Ascending aorta (tissue), 2 donors: ENCODE measurements at regions not wholly inside any gene's neighbourhood (a gene's known extent, or its start where the extent isn't known, plus 50 kb on each side); places are given as distances from the start of the nearest gene placed in this dataset.

Experiments
- DNase-seq, 2 donors: peaks; one replicate each; pipeline ENCODE4 v3.0.0-alpha.2; 2019; ENCODE audit warnings: low spot score in 2 of 2
- H3K27ac ChIP-seq, 2 donors: fragments of 200-600 bp; sonication (generic); one replicate each; pipeline ENCODE4 v1.5.1; 2016 to 2017; ENCODE audit warnings: mild to moderate bottlenecking in 1 of 2
- H3K27me3 ChIP-seq: fragments of 200-600 bp; sonication (generic); one replicate; pipeline ENCODE4 v1.5.1; 2017
- H3K36me3 ChIP-seq, 2 donors: fragments of 200-600 bp; sonication (generic); one replicate each; pipeline ENCODE4 v1.5.1; 2016
- H3K4me1 ChIP-seq, 2 donors: fragments of 200-600 bp; sonication (generic); one replicate each; pipeline ENCODE4 v1.5.1; 2016 to 2017; ENCODE audit warnings: mild to moderate bottlenecking in 1 of 2
- H3K4me3 ChIP-seq, 2 donors: fragments of 200-600 bp; sonication (generic); one replicate each; pipeline ENCODE4 v1.5.1; 2016 to 2017; ENCODE audit warnings: mild to moderate bottlenecking in 1 of 2
- H3K9me3 ChIP-seq, 2 donors: fragments of 200-600 bp; sonication (generic); one replicate each; pipeline ENCODE4 v1.5.1; 2016
- intact Hi-C: fragments of 100-400 bp; cut with DNase I; formaldehyde crosslinking; loops from one replicate; pipeline ENCODE4 v1.15.1; 2023
- TF ChIP-seq, protein P1 (sequence below), 3 experiments: fragments of 200-600 bp in 2 of 3; fragments of 450-650 bp in 1 of 3; sonication (generic) in 2 of 3; IDR thresholded peaks; one replicate each; pipeline ENCODE4 v1.5.1; 2016 to 2019; ENCODE audit warnings: antibody characterized with exemption in 3 of 3, mild to moderate bottlenecking in 1 of 3, moderate library complexity in 1 of 3

- TF ChIP-seq, protein P1, sequence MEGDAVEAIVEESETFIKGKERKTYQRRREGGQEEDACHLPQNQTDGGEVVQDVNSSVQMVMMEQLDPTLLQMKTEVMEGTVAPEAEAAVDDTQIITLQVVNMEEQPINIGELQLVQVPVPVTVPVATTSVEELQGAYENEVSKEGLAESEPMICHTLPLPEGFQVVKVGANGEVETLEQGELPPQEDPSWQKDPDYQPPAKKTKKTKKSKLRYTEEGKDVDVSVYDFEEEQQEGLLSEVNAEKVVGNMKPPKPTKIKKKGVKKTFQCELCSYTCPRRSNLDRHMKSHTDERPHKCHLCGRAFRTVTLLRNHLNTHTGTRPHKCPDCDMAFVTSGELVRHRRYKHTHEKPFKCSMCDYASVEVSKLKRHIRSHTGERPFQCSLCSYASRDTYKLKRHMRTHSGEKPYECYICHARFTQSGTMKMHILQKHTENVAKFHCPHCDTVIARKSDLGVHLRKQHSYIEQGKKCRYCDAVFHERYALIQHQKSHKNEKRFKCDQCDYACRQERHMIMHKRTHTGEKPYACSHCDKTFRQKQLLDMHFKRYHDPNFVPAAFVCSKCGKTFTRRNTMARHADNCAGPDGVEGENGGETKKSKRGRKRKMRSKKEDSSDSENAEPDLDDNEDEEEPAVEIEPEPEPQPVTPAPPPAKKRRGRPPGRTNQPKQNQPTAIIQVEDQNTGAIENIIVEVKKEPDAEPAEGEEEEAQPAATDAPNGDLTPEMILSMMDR (IDR thresholded peaks at IDR 0.05), result no peak
- no peak overlapping the region for H3K4me3 ChIP-seq
These were observed 72.3 kb upstream of the RAB12 start for GRCh38 chr18:8536922-8537321.

DNA sequence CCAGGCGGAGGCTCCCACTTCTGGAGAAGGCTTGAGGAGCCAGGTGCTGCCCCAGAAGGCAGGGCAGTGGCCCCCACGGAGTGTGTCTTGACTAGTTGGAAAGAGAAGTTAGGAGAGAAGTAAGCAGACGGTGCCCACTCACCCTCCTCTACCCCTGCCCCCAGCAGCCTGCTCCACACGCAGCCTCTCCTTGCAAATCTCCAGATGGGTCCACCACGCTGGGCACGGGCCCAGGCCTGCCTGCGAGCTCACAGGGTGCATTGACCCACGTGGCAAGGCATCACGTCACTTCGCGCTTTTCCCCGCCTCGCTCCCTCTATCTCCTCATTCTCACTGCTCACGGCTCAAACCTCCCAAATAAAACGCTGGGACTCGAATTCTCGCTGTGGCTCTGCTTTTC is 71.8 kb upstream of the RAB12 start:
- intact Hi-C loops, result no loop called here
- H3K9me3 ChIP-seq, result peaks cover 0 to 1% of the 10 kb centered on the region in 2 donors

More at GRCh38 chr18:8536922-8537321, 72.3 kb upstream of the RAB12 start:
- no peaks in the 10 kb centered on the region for H3K4me1 ChIP-seq
- no peaks in the 10 kb centered on the region for H3K36me3 ChIP-seq
- peaks cover 0 to 5% of the 10 kb centered on the region in 2 donors for H3K9me3 ChIP-seq
- DNase-seq, result no peak
- no peaks in the 10 kb centered on the region for H3K27me3 ChIP-seq
- intact Hi-C loops, result no loop called here
- H3K27ac ChIP-seq, result no peak overlapping the region

GRCh38 chr18:8538935-8539334 is 70.3 kb upstream of the RAB12 start:
- DNase-seq, result no peak
- Histone ChIP-seq H3K27ac (no peak overlapping the region), H3K4me3 (no peak overlapping the region), H3K9me3 (no peaks in the 10 kb centered on the region), H3K36me3 (no peaks in the 10 kb centered on the region), H3K4me1 (no peaks in the 10 kb centered on the region), H3K27me3 (no peaks in the 10 kb centered on the region)
- intact Hi-C loops, result no loop called here
- TF ChIP-seq, protein P1 (IDR thresholded peaks at IDR 0.05), result no peak

More for the DNA sequence above, 71.8 kb upstream of the RAB12 start:
- DNase-seq, result no peak
- TF ChIP-seq, protein P1 (IDR thresholded peaks at IDR 0.05), result no peak
- H3K27ac ChIP-seq, result no peak overlapping the region
- H3K4me3 ChIP-seq, result no peak overlapping the region
- H3K36me3 ChIP-seq, result no peaks in the 10 kb centered on the region
- H3K4me1 ChIP-seq, result no peaks in the 10 kb centered on the region
- H3K27me3 ChIP-seq, result no peaks in the 10 kb centered on the region

DNA sequence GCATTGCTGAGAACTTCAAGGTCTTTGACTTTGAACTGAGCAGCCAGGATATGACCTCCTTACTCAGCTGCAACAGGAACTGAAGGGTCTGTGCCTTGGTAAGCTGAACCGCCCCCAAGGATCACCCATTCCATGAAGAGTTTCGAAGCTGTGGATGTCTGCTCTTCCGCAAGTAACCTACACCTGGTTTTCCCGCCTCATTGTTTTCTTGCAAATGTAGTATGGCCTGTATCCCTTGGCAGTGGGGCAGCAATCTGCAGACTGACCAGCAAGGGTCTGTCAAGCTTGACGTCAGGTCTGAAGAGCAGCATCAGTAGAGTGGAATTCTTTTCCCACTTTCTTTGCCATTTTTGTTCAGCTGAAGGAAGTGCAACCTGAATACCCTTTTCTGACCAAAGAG is 62.6 kb upstream of the RAB12 start:
- Histone ChIP-seq H3K27me3 (no peaks in the 10 kb centered on the region), H3K36me3 (no peaks in the 10 kb centered on the region), H3K27ac (no peak overlapping the region), H3K9me3 (no peaks in the 10 kb centered on the region), H3K4me1 (no peaks in the 10 kb centered on the region), H3K4me3 (no peak overlapping the region)
- no peak for DNase-seq
- TF ChIP-seq, protein P1 (IDR thresholded peaks at IDR 0.05), result no peak
- intact Hi-C loops, result no loop called here

DNA sequence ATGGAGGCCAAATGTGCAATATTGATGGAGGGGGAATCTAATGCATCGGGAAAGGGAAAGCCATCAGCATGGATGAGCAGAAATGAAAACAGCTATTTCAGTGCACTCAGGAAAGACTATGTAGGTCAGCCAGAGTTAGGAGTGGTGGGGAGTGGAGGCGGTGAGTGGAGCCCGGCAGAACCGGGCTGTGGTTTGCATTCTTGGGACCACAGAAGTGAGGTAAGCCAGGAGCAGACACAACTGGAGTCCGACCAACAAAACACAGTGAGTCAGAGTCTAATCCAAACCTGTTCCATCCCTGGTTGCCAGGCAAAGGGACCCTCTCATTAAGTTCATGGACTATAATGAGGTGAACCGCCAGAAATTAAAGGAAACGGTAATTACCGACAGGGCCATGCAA is 61.1 kb upstream of the RAB12 start:
- intact Hi-C loops, result no loop called here
- Histone ChIP-seq H3K27ac (no peak overlapping the region), H3K4me3 (no peak overlapping the region), H3K36me3 (no peaks in the 10 kb centered on the region), H3K9me3 (no peaks in the 10 kb centered on the region), H3K4me1 (no peaks in the 10 kb centered on the region), H3K27me3 (no peaks in the 10 kb centered on the region)
- TF ChIP-seq, protein P1 (IDR thresholded peaks at IDR 0.05), result no peak
- DNase-seq, result no peak

DNA sequence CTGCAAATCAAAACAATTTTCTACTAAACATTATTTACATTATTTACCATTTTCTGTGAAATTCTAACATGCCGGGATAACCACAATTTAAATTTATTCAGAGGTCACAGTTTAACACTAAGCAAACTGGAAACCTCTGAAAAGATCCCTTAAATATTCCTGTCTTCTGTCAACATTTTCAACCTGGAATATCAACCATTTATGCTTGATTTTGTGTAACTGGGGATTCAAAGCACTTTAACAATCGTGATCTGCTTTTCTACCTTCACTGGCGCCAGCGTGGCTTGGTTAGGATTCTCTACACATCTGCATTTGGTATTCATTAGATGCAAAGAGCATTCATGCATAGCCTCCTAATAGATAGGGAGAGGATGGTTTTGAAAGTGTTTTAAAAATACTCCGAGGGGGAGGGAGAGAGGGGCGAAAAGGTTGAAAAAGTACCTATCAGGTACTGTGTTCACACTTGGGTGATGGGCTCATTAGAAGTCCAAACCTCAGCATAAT is 59.9 kb upstream of the RAB12 start:
- intact Hi-C loops, result no loop called here
- no peak for DNase-seq
- TF ChIP-seq, protein P1 (IDR thresholded peaks at IDR 0.05), result no peak
- Histone ChIP-seq H3K36me3 (no peaks in the 10 kb centered on the region), H3K9me3 (no peaks in the 10 kb centered on the region), H3K4me1 (no peaks in the 10 kb centered on the region), H3K27ac (no peak overlapping the region), H3K27me3 (no peaks in the 10 kb centered on the region), H3K4me3 (no peak overlapping the region)
